ENCODE measurements at regions not wholly inside any gene's neighbourhood (a gene's known extent, or its start where the extent isn't known, plus 50 kb on each side); places are given as distances from the start of the nearest gene placed in this dataset.

DNA sequence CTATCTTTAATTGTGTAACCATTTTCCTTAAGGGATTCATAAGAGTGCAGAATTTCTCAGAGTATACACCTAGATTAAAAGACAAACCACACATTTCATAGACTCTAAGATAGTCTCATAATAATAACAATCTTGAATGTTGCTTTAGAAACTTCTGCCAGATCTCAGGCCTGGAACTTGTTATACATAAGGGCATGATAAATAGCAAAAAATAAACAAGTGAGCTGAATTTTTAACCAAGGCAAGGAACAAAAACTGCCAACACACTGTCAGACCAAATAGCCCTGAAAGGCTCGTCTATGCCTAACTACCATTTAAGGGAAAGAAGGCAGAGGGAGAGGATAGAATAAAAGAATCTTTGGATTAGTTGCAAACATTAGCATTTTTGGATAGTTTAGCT, 65.8 kb upstream of the SEMA3C start:
- no peak for DNase-seq (ENCODE audit: low spot score)

DNA sequence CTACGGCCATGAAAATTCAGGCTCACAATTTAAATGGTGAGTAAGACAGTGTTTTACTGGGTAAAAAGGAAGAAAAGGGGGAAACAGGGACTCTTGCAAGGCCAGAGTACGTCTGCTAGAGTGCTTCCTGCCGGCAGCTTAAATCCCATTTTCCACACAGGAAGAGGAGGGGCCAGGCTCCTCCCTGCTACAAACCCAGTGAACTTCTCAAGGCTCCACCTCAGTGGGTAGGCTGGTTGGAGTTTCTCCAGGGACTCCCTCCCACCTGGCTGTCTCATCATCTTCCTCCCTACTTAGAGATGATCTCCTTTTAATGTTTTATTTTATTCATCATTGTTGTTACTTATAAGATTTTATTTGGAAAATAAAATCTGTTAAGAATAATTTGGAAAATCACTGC, 62.6 kb upstream of the SEMA3C start:
- no peak for DNase-seq (ENCODE audit: low spot score)

DNA sequence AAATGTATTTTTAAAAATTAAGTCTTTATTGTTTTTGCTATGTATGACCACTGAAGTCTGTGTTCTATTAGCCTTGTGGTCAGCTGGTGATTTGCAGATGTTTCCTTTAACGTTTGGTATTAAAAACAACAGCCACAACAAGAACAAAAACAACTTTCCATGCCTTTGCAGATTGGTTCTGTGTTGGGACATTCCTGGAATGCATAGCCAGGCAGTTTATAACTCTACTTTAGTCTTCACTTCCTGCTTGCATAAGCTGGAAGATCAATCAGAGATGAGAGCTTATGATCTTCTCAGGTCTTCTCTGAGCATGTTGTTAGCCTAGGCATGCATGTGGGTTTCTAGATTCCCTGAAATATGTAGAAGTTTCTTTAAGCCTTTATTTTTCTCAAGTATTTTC, 58.9 kb upstream of the SEMA3C start:
- no peak for DNase-seq (ENCODE audit: low spot score)

DNA sequence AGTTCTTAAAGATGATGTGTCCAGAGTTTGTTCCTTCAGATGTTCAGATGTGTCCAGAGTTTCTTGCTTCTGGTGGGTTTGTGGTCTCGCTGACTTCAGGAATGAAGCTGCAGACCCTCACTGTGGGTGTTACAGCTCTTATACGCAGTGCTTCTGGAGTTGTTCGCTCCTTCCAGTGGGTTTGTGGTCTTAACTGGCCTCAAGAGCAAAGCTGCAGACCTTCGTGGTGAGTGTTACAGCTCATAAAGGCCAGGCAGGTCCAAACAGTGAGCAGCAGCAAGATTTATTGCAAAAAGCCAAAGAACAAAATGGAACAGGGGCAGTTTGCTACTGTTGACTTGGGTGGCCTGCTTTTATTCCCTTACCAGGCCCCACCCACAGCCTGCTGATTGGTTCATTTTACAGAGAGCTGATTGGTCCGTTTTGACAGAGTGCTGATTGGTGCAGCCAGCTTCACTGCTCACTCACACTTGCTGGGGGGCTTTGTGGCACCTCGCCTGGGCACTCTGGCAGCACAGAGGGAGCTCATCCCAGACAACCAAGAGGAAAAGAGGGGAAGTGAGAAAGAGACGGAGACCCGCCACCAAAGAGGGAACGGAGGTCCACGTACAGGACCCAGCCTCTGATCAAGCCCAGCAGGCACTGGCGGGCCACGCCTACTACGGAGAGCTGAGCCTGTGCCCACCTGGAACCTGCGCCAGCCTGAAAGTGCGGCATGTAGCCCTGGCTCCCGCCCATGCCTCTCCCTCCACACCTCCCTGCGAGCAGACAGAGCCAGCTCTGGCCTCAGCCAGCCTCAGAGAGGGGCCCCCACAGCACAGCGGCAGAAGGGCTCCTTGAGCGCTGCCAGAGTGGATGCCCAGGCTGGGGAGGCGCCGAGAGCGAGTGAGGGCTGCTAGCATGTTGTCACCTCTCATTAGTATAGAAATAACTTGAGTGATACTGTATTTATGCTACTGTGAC, 55.8 kb upstream of the SEMA3C start:
- no peak for DNase-seq (ENCODE audit: low spot score)

DNA sequence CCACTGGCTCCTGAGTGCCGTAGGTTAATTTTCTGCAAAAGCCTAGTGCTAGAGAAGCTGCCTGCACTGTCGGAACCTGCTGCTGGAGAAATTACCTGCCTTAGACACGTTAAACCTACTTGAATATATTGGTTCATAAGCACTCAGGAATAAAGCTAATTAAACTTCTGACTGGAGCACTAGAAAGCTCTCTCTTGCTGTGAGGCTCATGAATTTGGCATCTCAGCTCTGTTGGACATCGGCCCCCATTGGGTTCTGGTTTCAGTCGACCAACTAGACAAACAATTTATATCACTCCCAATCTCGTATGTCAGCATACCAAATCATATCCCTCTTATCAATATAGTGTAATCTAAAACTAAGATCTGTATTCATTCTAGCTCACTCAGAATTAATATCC, 52.4 kb upstream of the SEMA3C start:
- no peak for DNase-seq (ENCODE audit: low spot score)
